Muscle layer of colon (tissue), 2 donors: ENCODE measurements at regions not wholly inside any gene's neighbourhood (a gene's known extent, or its start where the extent isn't known, plus 50 kb on each side); places are given as distances from the start of the nearest gene placed in this dataset.

Experiments used
- H3K27ac ChIP-seq: one replicate; pipeline ENCODE4 v1.7.0; 2013; ENCODE audit warnings: low read depth, mild to moderate bottlenecking, low read length, moderate library complexity
- H3K27me3 ChIP-seq, 2 donors: one replicate each; pipeline ENCODE4 v1.7.0; 2013; ENCODE audit warnings: low read length in 2 of 2, mild to moderate bottlenecking in 2 of 2; ENCODE audit not compliant: insufficient read depth in 2 of 2, control insufficient read depth in 1 of 2
- H3K36me3 ChIP-seq: one replicate; pipeline ENCODE4 v1.7.0; 2013; ENCODE audit warnings: mild to moderate bottlenecking, low read length; ENCODE audit not compliant: insufficient read depth
- H3K4me1 ChIP-seq: one replicate; pipeline ENCODE4 v1.7.0; 2013; ENCODE audit warnings: mild to moderate bottlenecking, low read length; ENCODE audit not compliant: insufficient read depth
- H3K4me3 ChIP-seq, 2 donors: one replicate each; pipeline ENCODE4 v1.7.0; 2013; ENCODE audit warnings: low read length in 2 of 2, low read depth in 1 of 2, mild to moderate bottlenecking in 1 of 2, moderate library complexity in 1 of 2
- H3K9ac ChIP-seq: one replicate; pipeline ENCODE4 v1.7.0; 2013; ENCODE audit warnings: low read length
- H3K9me3 ChIP-seq: one replicate; pipeline ENCODE4 v1.7.0; 2013; ENCODE audit warnings: mild to moderate bottlenecking, low read length
- donor health status: abdominal sarcoma.
- donor health status: Adenocarcinoma of cecum.

GRCh38 chr11:130722401-130722800 lies 193.9 kb downstream of the SNX19 start:
- H3K27me3 ChIP-seq = no peaks in the 10 kb centered on the region
- H3K9ac ChIP-seq = no peak overlapping the region
- H3K27ac ChIP-seq = no peak overlapping the region
- no peaks in the 10 kb centered on the region for H3K9me3 ChIP-seq
- H3K4me1 ChIP-seq = peaks cover 12% of the 10 kb centered on the region
- H3K36me3 ChIP-seq = no peaks in the 10 kb centered on the region
- no peak overlapping the region for H3K4me3 ChIP-seq

DNA sequence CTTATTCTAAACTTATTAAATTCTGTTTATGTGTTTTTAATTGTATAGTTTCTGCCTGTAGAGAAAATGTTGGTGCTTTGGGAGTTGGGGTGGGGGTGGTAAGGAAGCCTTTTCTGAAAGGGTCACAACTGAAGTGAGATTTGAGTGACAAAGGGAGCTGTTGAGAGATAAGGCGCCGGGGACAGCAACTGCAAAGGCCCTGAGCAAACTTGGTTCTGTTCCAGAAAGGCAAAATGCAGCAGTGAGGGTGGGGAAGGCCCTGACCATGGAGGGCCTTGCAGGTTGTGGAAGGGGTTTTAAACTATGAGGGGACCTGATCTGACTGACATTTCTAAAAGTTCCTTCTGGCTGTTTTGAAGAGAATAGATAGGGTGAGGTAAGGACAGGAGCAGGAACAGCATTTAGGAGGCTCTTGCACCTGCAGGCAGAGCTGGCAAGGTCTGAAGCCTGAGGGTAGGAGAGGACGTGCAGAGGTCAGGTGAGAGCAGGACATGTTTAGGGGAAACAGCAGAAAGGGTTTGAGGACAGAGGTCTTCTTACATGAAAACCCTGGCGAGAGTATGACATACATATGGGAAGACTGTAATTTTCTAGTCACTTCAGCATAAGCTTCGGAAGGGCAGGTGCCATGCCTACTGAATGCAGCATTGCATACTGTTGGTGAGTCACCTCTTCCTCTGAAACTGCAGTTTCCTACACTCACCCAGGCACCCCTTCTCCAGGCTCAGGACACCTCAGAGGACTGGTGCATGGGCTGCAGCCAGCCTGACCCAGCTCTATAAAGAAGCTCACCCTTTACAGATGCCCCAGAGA lies 190.7 kb downstream of the SNX19 start:
- no peaks in the 10 kb centered on the region for H3K9me3 ChIP-seq
- H3K36me3 ChIP-seq = no peaks in the 10 kb centered on the region
- no peaks in the 10 kb centered on the region for H3K27me3 ChIP-seq
- H3K27ac ChIP-seq = no peak overlapping the region
- peaks cover 12% of the 10 kb centered on the region for H3K4me1 ChIP-seq
- H3K4me3 ChIP-seq = no peak overlapping the region
- no peak overlapping the region for H3K9ac ChIP-seq

- no peaks in the 10 kb centered on the region for H3K27me3 ChIP-seq
- no peak overlapping the region for H3K4me3 ChIP-seq
- H3K36me3 ChIP-seq = no peaks in the 10 kb centered on the region
- H3K27ac ChIP-seq = no peak overlapping the region
- no peak overlapping the region for H3K9ac ChIP-seq
- H3K4me1 ChIP-seq = peaks cover 12% of the 10 kb centered on the region
- H3K9me3 ChIP-seq = no peaks in the 10 kb centered on the region
Measured at GRCh38 chr11:130726234-130727037, 189.8 kb downstream of the SNX19 start.

- no peaks in the 10 kb centered on the region for H3K27me3 ChIP-seq
- H3K9ac ChIP-seq = no peak overlapping the region
- H3K9me3 ChIP-seq = no peaks in the 10 kb centered on the region
- peaks cover 12% of the 10 kb centered on the region for H3K4me1 ChIP-seq
- no peaks in the 10 kb centered on the region for H3K36me3 ChIP-seq
- H3K27ac ChIP-seq = no peak overlapping the region
- no peak overlapping the region for H3K4me3 ChIP-seq
Measured at GRCh38 chr11:130727157-130728119, 188.8 kb downstream of the SNX19 start.

DNA sequence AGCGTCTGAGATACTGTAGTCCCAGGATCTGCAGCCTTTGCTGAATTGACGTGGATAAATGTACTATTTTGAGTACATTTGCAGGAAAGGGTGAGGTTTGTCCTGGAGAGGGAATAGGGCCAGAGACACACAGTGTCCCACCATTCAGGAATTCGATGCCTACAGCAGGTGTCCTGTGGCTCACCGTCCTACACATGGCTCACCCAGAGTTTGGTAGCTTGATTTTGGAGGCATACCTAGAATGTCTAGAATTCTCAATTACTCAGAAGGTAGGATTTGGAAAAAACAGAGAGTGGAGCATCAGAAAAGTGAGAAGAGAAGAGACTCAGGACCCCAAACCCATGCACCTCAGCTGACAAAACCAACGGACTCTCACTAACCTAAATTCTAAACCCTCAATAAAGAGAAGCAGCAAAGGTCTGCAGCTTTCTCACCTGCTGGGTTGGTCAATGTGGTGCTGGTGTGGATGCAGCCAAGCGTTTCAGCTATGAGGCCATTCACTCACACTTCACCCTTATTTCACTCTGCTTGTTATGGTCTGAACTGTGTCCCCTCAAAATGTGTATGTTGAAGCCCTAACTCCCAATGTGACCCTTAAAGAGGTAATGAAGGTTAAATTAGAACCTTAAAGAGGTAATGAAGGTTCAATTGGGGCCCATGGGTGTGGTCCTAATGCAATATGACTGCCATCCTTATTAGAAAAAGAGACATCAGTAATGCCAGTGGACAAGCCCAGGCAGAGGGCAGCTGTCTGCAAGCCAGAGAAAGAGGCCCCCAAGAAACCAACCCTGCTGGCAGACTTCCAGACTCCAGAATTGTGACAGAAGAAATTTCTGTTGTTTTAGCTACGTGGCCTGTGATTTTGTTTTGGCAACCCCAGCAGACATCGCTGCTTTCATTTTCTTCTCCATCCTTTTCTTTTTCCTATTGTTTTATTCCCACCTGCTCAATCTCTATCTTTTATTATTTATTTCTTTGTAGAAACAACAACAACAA lies 187.8 kb downstream of the SNX19 start:
- Histone ChIP-seq H3K4me1 (peaks cover 12% of the 10 kb centered on the region), H3K36me3 (no peaks in the 10 kb centered on the region), H3K4me3 (no peak overlapping the region), H3K9ac (no peak overlapping the region), H3K9me3 (no peaks in the 10 kb centered on the region), H3K27me3 (no peaks in the 10 kb centered on the region), H3K27ac (no peak overlapping the region)

DNA sequence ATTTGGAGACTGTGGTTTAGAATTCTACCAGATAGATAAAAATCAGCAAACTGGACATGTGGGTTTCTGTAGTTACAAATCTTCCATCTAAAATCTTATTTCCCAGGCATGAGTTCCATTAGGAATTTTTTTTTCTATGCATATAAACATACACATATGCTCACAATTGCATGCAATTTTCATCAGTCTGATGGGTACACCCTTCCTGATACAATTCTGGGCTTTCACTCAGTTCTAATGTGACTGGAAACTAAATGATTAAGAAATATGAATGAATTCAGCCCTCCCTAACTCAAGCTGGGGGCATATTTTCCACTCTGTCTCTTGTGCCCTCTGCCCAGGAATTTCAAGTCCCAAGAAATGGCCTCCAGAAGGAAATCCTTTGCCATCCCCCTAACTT lies 187.1 kb downstream of the SNX19 start:
- Histone ChIP-seq H3K9me3 (no peaks in the 10 kb centered on the region), H3K9ac (no peak overlapping the region), H3K4me3 (no peak overlapping the region), H3K4me1 (peaks cover 12% of the 10 kb centered on the region), H3K36me3 (no peaks in the 10 kb centered on the region), H3K27ac (no peak overlapping the region), H3K27me3 (no peaks in the 10 kb centered on the region)

DNA sequence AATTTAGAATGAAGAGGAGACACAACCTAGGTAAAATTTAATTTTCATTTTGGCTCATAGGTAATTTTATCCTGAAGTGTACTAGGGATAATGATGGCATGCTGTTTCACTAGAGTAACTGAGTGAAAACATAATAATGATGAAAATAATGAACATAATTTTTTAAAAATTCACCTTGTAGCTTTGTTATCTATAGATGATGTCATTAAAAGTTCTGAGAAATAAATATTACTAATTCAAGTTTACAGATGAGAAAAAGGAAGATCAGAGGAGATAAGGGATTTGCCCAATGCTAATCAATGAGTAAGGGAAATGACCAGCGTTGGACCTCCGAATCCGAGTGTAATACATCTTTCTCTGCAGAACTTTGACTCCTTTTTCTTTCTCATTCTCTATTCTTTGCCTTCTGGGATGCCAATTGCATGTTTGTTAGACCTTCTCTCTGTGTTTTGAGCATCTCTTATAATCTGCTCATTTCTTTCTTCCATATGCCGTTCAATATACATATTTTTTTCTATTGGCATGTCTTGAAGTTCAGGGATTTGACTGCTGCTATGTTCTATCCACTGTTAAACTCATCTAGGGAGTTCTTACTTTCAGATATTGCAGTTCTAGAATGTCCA lies 186.5 kb downstream of the SNX19 start:
- H3K4me1 ChIP-seq = peaks cover 12% of the 10 kb centered on the region
- H3K27me3 ChIP-seq = no peaks in the 10 kb centered on the region
- H3K9me3 ChIP-seq = no peaks in the 10 kb centered on the region
- H3K9ac ChIP-seq = no peak overlapping the region
- no peak overlapping the region for H3K4me3 ChIP-seq
- no peaks in the 10 kb centered on the region for H3K36me3 ChIP-seq
- H3K27ac ChIP-seq = no peak overlapping the region

GRCh38 chr11:130731401-130731800 lies 184.9 kb downstream of the SNX19 start:
- Histone ChIP-seq H3K36me3 (no peaks in the 10 kb centered on the region), H3K4me3 (no peak overlapping the region), H3K9me3 (no peaks in the 10 kb centered on the region), H3K9ac (no peak overlapping the region), H3K27ac (no peak overlapping the region), H3K27me3 (no peaks in the 10 kb centered on the region), H3K4me1 (peaks cover 1% of the 10 kb centered on the region)

DNA sequence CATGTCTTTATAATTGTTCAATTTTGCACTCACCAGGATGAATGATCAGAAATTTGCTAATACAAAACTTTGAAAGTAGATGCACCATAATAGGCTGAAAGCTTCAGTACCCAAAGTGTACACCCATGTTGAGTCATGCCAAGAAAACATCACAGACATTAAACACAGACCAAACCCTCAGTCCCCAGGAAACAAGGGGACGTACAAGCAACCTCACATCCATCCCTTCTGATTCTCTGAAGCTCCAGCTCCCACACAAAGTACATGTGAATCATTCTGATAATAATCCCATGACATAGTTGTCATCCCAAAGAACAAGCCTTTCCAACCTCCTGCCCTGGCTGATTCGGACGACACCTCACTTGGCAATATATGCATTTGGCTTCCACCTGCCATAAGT lies 183.8 kb downstream of the SNX19 start:
- Histone ChIP-seq H3K4me1 (no peaks in the 10 kb centered on the region), H3K4me3 (no peak overlapping the region), H3K27ac (no peak overlapping the region), H3K9me3 (no peaks in the 10 kb centered on the region), H3K27me3 (no peaks in the 10 kb centered on the region), H3K9ac (no peak overlapping the region), H3K36me3 (no peaks in the 10 kb centered on the region)
